Kidney capillary endothelial cell (primary cell): ENCODE measurements at regions not wholly inside any gene's neighbourhood (a gene's known extent, or its start where the extent isn't known, plus 50 kb on each side); places are given as distances from the start of the nearest gene placed in this dataset.

Experiments
- DNase-seq: peaks from one replicate; pipeline ENCODE4 v3.0.0-alpha.2; 2018; ENCODE audit warnings: low spot score

GRCh38 chr20:24059174-24059573, 70.6 kb upstream of the GGTLC1 start:
- no peak for DNase-seq

DNA sequence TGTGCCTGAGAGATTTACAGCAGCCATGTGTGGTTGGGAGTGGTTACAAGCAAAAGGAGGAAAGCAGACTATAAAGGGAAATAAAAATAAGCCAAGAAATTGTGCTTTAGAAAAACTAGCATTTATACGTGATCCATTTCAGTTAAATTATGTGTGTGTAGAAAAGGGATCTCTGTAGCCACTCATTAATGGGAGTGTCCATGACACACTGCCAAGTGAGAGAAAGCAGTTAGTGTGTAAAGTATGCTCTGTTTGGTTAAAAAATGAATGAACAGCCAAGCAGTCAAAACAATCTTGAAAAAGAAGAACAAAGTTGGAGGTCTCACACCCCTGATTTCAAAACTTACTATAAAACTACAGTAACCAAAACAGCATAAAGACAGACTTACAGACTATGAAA, 67.9 kb upstream of the GGTLC1 start:
- no peak for DNase-seq

DNA sequence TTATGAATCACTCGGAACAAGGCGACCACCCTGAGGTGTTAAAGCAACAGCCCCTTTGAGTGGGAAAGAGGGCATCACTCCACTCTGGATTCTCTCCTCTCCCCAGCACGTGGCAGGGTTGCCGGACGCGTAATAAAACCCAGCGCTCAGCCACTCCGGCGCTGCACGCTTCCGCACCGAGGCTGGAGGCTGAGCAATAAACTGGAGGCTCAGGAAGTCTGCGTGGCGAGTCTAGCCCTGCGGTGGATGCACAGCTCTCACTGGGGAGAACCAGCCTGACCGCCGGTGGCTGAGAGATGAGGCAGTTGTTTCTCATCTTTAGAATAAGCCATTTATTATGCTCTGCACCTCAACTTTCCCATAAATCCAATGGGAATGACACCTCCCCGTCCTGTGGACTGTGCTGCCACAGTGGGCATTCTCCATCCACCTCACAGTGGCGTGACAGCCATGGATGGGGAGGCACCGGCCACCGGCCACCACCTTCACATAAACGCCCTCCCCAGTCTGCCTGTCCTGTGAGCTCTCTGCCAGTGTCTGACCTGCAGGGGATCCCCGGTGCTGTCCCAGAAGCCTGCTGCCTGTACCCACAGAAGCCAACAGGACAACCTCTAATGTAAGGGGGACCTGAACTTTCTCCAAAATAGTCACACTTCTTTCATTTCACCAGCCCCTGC, 64.2 kb upstream of the GGTLC1 start:
- no peak for DNase-seq

DNA sequence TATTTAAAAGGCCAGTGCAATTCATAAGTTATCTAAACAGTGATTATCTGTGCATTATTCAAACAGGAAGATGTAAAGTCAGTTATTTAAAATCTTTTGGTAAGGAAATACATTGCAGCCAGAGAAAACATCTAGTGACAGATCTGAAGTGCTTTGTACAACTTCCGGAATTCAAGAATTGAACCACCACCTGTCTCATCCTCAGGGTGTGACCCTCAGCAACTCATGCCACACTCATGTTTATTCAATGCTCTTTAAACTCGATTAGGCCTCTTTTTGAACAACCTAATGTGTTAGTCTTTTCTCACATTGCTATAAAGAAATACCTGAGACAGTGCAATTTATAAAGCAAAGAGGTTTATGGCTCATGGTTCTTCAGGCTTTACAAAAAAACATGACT, 62.6 kb upstream of the GGTLC1 start:
- DNase-seq: no peak

DNA sequence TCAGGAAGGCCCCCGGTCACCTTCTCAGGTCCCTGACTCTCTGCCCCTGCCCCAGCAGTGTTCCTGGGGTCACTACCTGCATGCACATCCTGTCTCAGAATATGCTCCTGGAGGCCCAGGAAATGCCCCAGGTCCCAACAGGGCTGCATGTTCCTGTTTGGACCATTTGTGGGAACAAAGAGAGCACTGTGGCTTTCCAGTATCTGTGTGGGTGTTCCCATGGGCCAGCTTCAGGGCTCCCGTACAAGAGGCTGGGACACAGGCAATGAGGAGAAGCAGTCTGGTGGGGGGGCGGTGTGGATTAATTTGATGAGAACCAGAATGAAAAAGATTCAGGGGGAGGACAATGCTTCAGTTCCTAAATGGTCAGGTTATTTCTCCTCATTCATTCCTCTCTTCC, 61.5 kb upstream of the GGTLC1 start:
- no peak for DNase-seq

DNA sequence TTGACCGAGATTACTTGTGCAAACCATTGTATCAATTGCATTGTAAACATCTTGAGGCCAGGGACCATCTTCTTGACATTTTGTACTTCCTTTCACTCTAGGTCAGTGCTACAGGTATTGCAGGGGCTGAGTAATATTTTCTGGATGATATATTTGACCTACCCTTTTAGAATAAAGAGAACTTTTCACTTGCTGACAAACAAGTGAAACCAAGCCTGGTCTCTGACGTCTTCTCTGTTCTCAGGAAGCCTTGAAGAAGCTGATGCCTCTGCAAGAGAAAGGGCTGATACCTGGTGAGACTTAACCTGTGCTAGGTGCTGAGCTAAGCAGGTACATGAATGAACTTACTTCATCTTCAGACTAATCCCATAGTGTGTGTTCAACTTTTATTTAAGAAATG, 60.5 kb upstream of the GGTLC1 start:
- DNase-seq: no peak

DNA sequence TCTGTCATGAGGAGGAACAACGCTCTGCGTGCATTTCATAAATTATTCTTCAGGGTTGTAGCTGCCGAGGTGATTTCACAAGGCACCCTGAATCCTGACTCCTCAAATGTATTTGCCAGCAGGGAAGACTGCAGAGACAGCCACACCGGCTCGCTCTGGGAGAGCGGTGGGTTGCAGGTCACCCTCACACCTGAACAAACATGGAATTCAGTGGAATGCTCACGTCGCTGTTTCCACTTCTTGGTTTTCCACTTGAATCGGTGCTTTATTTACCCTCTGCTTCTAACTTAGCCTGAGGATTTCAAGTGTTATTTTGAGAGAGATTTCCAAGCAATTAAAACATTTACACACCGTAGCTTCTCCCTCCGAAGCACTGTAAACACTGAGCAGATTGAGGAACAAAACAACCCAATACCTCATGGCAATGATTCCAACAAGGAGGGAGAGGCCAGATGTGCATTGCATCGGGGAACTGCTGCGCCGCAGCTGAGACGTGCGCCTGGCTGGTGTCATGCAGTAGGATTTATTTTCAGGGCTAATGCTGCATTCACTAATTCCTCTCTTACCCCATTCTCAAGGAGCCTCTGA, 59.5 kb upstream of the GGTLC1 start:
- DNase-seq: no peak

DNA sequence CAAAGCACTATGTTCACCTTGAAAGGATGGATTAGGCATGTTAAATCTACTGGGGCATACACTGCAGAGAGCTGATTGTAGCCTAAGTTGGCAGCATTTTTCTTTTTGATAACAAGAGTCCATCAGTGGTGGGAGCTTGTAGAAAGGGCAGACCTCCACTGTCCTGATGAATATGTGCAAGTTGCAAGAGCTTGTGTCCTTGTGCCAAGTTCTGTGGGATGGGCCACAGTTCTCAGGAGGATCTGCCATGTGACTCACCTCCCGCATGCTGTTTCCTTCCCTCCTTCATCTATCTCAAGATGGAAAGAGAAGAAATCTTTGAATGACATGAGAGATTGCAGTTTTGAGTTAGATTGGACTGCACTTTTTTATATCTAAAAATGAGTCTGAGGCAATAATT, 58.3 kb upstream of the GGTLC1 start:
- DNase-seq: no peak

DNA sequence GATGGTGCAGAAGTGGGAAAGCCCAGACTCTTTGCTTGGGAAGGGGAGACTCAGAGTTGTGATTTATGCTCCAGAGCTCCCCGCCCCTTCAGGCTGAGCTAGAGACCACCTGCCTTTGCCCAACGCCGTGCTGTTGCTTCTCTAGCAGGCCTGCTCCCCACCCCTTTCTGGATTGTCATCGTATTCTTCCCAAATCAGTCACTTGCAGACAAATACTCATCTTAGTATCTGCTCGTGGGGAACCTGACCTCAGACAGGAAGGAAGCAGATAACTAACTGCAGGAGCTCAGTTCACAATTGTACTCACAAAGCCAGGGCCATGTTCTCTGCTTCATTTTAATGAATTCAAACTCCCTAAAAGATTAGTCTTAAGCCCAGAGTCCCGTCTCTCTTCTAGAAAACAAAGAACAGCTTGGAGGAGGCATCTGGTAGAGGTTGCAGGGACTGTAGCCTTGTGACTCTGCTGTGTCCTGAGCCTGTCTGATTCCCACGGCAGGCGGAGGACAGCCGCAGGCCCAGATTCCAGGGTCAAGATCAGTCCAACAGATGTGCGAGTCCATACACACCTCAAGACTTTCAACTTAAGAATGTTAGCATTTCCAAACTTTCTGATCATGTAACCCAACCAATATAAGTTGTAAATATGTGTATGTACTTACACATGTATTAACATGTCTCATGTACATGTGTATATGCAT, 57.2 kb upstream of the GGTLC1 start:
- DNase-seq: peak; percentile 12

- no peak for DNase-seq
These were observed 54.7 kb upstream of the GGTLC1 start for GRCh38 chr20:24043294-24043693.

DNA sequence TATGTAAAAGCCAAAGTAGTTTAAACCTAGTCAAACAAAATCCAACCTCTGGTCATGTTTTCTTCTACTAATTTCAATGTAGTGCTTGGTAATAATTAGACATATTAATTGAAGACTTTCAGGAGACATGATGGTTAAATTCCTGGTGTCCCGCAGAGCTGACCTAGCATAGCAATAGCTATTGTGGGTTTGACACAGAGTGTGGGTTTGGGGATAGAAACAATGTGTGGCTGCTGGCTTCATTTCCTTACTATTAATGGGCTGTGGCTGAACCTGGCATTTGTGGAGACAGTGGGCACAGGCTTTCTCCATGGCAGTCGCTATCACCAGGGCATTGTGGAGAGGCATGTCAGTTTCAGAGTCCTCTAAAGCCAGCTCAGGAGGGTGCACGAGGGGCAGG, 54.1 kb upstream of the GGTLC1 start:
- no peak for DNase-seq

DNA sequence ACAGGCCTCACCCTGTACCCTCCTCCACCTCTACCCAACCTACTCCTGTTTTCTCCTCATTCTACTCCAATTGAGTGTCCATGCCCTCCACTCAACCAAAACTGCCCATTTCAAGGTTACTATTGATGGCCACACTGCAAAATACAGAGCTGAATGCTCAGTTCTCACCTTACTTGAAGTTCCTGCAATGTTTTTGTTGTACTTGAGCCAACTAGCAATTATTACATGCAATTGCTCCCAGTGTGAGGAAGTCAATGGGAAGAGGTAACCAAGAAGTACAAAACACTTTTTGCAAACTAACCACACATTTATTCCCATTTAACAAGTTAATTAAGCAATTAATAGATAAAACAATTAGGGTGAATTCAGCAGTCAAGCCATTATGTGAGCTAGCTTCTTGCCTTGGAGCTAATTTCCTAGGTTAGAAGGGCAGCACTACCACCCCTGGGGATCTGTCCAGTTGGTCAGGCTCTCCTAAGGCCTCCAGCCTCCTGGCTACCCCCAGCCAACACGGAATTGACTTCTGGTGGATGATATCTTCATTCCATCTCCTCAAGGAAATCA, 52.4 kb upstream of the GGTLC1 start:
- no peak for DNase-seq

DNA sequence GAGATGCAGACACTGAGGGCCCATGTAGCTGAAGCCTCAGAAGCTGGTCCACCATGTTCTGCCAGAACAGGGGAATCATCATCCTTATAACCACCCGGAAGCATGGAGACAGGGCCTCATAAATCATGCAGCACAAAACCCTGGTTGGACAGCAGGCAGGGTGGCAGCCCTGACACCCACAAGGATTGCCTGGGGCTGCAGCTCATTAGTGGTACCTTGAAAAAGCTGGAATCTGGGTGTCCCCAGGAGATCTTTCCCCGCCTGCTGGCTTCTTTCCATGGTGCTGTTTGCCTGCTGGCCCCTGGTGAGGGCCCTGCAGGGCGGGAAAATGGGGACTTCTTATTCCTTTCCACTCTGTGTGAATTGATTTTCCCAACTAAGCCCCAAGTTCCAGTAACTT, 50.6 kb upstream of the GGTLC1 start:
- no peak for DNase-seq
